Fibroblast of villous mesenchyme (primary cell): ENCODE measurements at regions not wholly inside any gene's neighbourhood (a gene's known extent, or its start where the extent isn't known, plus 50 kb on each side); places are given as distances from the start of the nearest gene placed in this dataset.

Experiments
- DNase-seq: peaks from one replicate; pipeline ENCODE4 v3.0.0-alpha.2; 2010; ENCODE audit warnings: low read depth
- H3K4me3 ChIP-seq: 2 replicates; pipeline ENCODE4 v1.5.1; 2011; ENCODE audit warnings: low read depth, mild to moderate bottlenecking, low read length
- CTCF ChIP-seq: IDR thresholded peaks from 2 replicates; pipeline ENCODE4 v1.5.1; 2012; ENCODE audit warnings: low read depth, mild to moderate bottlenecking, low read length; ENCODE audit not compliant: insufficient read depth

- no peak for DNase-seq
- TF ChIP-seq CTCF: no peak
- H3K4me3 ChIP-seq: no peak overlapping the region
These were observed 235.0 kb downstream of the ACTL7B start for GRCh38 chr9:108620767-108621166.

DNA sequence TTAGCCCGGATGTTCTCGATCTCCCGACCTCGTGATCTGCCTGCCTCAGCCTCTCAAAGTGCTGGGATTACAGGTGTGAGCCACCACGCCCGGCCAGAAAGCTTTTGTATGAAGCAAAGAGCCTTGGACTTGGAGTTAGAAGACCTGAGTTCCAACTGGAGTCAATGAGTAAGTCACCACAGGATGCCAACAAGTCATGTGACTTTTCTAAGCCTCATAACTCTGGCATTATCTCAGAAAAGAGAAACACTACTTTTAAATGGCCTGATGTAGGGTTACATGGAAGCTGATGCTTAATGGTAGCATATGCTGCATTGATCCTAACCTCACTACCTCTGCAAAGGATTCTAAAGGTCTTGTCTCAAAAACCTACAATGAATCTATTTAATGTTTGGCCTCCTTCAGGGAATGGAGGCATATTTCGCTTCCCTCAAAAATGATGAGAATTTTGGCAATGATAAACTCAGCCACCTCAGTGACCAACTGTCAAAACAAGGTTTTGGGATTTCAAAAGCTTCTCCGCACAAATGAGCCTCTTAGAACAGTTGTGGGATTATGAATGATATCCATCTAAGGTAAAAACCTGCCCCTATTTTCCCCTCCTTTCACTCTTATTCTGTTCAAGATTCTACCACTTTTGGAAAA is 236.8 kb downstream of the ACTL7B start:
- no peak overlapping the region for H3K4me3 ChIP-seq
- TF ChIP-seq CTCF: no peak
- no peak for DNase-seq

GRCh38 chr9:108617676-108618075 is 238.1 kb downstream of the ACTL7B start:
- H3K4me3 ChIP-seq: no peak overlapping the region
- no peak for DNase-seq
- no peak for TF ChIP-seq CTCF

DNA sequence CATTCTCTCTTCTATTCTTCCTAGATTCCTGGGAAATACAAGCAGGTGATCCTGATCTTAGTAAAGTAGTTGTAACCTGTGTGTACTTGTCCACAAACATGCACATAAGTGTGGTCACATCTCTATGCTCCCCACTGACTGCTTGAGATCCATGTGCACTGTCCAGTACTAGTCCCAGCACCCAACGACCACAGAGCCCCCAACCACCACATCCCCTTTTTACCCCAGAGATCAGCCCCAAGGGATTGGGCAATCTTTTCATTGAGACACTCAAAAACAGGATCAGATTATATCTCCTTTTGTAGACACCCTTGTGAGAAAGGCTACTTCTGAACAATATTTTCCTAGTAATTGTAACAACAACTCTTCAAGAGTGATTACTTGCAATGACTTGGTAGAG is 240.6 kb downstream of the ACTL7B start:
- no peak for TF ChIP-seq CTCF
- H3K4me3 ChIP-seq: no peak overlapping the region
- no peak for DNase-seq

DNA sequence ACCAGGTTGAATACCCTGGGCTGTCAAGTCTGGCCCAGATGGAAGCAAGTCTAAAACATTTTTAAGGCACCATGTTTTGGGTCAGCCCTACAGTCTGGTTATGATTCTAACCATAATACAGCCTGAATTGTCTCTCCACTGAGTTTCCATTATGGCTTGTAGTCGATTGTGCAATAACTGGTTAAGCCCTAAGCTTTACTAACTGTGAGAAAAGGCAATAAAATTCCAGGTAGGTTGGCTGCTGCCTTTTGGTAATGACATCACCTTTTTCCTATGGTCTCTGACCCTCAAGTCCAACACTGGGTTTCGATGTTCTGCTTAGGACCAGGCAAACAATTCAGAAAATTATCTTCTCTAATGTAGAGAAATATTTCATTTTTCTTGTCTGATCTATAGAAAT is 243.3 kb downstream of the ACTL7B start:
- DNase-seq: no peak
- H3K4me3 ChIP-seq: no peak overlapping the region
- TF ChIP-seq CTCF: no peak

DNA sequence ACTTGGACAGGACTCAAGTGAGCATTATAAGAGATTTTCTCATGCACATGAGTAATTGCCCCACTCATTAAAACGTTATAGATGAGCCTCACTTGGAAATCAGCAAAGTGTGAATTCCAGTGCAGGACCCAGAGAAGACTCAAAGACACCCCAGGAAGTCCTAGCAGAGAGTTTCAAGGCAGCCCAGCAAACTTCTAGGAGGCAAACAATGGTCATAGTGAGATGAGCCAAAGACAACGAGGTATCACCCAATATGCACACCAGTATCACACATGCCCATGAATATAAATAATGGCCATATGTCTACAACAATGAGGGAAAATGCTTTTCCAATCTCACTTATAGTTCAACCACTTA is 245.9 kb downstream of the ACTL7B start:
- DNase-seq: no peak
- TF ChIP-seq CTCF: no peak
- no peak overlapping the region for H3K4me3 ChIP-seq

GRCh38 chr9:108609227-108609896 is 246.4 kb downstream of the ACTL7B start:
- TF ChIP-seq CTCF: no peak
- DNase-seq: no peak
- H3K4me3 ChIP-seq: no peak overlapping the region
